ENCODE measurements at regions not wholly inside any gene's neighbourhood (a gene's known extent, or its start where the extent isn't known, plus 50 kb on each side); places are given as distances from the start of the nearest gene placed in this dataset.
"Not testable (repeated sequence)": the region's sequence is repeated elsewhere in the genome, so short reads cannot be mapped to it uniquely, and the experiment has no call there.

DNA sequence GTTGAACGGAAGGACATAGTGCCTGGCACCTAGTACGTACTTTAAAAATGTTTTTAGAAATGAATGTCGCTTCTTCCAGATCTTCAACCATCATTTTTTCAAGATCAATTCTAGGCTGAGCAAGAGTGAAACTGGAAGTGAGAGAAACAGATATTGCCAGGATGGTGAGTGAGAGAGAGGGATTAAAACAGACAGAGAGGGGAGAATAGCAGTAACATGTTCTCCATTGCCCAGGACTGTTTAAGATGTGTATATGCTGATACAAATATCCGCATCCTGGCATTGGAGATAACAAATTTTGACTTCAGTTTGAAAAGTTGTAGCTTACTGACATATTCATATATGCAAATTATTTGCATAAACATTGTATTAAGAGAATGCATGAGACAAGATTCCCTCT lies 1156.1 kb downstream of the TBL1XR1 start:
- no peaks in the 10 kb centered on the region for H3K36me3 ChIP-seq (replicated peaks in 1 of 2)
- intact Hi-C loops (cut with DNase I) = no loop called here
- no peak overlapping the region for H3K27ac ChIP-seq
- WGBS, 4 donors = 77 to 91% (median 86%) methylated on average over 4 of the region's 4 CpGs
- no peak overlapping the region for H3K4me3 ChIP-seq
- H3K4me1 ChIP-seq (replicated peaks in 1 of 2) = no peaks in the 10 kb centered on the region
- no peak for TF ChIP-seq POLR2A (IDR thresholded peaks at IDR 0.05)
- TF ChIP-seq, protein P1, sequence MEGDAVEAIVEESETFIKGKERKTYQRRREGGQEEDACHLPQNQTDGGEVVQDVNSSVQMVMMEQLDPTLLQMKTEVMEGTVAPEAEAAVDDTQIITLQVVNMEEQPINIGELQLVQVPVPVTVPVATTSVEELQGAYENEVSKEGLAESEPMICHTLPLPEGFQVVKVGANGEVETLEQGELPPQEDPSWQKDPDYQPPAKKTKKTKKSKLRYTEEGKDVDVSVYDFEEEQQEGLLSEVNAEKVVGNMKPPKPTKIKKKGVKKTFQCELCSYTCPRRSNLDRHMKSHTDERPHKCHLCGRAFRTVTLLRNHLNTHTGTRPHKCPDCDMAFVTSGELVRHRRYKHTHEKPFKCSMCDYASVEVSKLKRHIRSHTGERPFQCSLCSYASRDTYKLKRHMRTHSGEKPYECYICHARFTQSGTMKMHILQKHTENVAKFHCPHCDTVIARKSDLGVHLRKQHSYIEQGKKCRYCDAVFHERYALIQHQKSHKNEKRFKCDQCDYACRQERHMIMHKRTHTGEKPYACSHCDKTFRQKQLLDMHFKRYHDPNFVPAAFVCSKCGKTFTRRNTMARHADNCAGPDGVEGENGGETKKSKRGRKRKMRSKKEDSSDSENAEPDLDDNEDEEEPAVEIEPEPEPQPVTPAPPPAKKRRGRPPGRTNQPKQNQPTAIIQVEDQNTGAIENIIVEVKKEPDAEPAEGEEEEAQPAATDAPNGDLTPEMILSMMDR (IDR thresholded peaks at IDR 0.05) = no peak
- no peak for DNase-seq
- peaks cover 0 to 6% (median 0%) of the 10 kb centered on the region in 3 donors for H3K9me3 ChIP-seq (replicated peaks in 1 of 3)
- H3K27me3 ChIP-seq = no peaks in the 10 kb centered on the region

DNA sequence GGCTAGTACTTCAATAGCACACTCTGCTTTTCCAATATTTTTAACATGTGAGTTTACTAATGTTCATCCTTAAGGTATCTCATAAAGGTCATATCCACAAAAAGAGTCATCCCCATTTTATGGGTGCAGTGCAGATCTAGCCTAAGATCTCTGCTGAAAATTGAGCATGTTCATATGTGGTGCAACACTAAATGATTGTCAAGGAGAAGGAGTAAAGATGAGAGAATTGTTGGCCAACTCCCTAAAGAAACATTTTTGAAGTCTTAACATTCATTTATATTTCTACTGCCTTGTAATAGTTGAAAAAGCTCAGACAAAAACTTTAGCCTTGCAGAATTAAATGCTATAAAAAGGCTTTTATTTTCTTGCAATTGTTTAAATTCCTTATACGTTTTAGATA lies 1159.6 kb downstream of the TBL1XR1 start:
- Histone ChIP-seq H3K4me1 (replicated peaks in 1 of 2) (no peaks in the 10 kb centered on the region), H3K36me3 (replicated peaks in 1 of 2) (no peaks in the 10 kb centered on the region), H3K27me3 (no peaks in the 10 kb centered on the region), H3K9me3 (replicated peaks in 1 of 3) (peaks cover 0 to 6% (median 0%) of the 10 kb centered on the region in 3 donors), H3K27ac (no peak overlapping the region), H3K4me3 (no peak overlapping the region)
- 37 to 52% (median 41%) methylated on average over 1 of the region's 1 CpG for WGBS, 4 donors
- no peak for DNase-seq
- TF ChIP-seq, protein P1 (IDR thresholded peaks at IDR 0.05) = no peak
- TF ChIP-seq POLR2A (IDR thresholded peaks at IDR 0.05) = no peak
- intact Hi-C loops (cut with DNase I) = no loop called here

DNA sequence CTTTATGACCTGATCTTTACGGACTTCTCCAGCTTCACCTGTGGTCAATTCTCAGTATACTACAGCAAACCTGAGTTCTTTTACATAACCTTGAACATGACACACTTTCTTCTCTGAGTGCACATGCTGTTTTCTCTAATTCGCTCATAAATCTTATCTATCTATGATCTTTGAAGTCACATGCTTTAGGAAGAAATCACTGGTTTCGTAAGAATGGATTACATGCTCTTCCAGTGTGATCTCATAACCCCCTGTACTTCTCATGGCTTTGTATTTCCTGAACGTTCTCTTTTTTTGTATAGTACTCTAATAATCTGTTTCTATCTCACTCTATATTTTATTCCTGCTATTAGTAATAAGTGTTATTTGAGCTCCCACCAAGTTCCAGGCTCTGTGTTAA lies 1165.2 kb downstream of the TBL1XR1 start:
- 48 to 67% (median 59%) methylated on average over 4 of the region's 4 CpGs for WGBS, 4 donors
- Histone ChIP-seq H3K27me3 (no peaks in the 10 kb centered on the region), H3K27ac (no peak overlapping the region), H3K9me3 (replicated peaks in 1 of 3) (no peaks in the 10 kb centered on the region), H3K4me3 (no peak overlapping the region), H3K36me3 (replicated peaks in 1 of 2) (no peaks in the 10 kb centered on the region), H3K4me1 (replicated peaks in 1 of 2) (no peaks in the 10 kb centered on the region)
- intact Hi-C loops (cut with DNase I) = no loop called here
- no peak for DNase-seq
- no peak for TF ChIP-seq POLR2A (IDR thresholded peaks at IDR 0.05)
- TF ChIP-seq, protein P1 (IDR thresholded peaks at IDR 0.05) = no peak

DNA sequence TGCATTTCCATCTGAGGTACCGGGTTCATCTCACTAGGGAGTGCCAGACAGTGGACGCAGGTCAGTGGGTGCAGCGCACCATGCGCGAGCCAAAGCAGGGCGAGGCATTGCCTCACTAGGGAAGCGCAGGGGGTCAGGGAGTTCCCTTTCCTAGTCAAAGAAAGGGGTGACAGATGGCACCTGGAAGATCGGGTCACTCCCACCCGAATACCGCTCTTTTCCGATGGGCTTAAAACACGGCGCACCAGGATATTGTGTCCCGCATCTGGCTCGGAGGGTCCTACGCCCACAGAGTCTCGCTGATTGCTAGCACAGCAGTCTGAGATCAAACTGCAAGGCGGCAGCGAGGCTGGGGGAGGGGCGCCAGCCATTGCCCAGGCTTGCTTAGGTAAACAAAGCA lies 1157.1 kb downstream of the NAALADL2 start:
- H3K4me3 ChIP-seq; H3K4me1 ChIP-seq (replicated peaks in 1 of 2); H3K27ac ChIP-seq; H3K9me3 ChIP-seq (replicated peaks in 1 of 3); H3K27me3 ChIP-seq; H3K36me3 ChIP-seq (replicated peaks in 1 of 2); DNase-seq; intact Hi-C loops (cut with DNase I): not testable (repeated sequence)
- 88 to 93% (median 91%) methylated on average over 15 to 19 of the region's 20 CpGs for WGBS, 4 donors

DNA sequence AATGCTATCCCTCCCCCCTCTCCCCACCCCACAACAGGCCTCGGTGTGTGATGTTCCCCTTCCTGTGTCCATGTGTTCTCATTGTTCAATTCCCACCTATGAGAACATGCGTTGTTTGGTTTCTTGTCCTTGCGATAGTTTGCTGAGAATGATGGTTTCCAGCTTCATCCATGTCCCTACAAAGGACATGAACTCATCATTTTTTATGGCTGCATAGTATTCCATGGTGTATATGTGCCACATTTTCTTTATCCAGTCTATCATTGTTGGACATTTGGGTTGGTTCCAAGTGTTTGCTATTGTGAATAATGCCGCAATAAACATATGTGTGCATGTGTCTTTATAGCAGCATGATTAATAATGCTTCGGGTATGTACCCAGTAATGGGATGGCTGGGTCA lies 1156.1 kb downstream of the NAALADL2 start:
- H3K4me3 ChIP-seq; H3K9me3 ChIP-seq (replicated peaks in 1 of 3); H3K36me3 ChIP-seq (replicated peaks in 1 of 2); H3K27ac ChIP-seq; H3K27me3 ChIP-seq; intact Hi-C loops (cut with DNase I); DNase-seq; H3K4me1 ChIP-seq (replicated peaks in 1 of 2): not testable (repeated sequence)
- 90 to 97% (median 94%) methylated on average over 5 of the region's 5 CpGs for WGBS, 4 donors
